Upper lobe of right lung (tissue), 1 donor: ENCODE measurements at regions not wholly inside any gene's neighbourhood (a gene's known extent, or its start where the extent isn't known, plus 50 kb on each side); places are given as distances from the start of the nearest gene placed in this dataset.

ENCODE experiments used
- ATAC-seq: fragments of 200-7000 bp; cut with Tn5 transposase; one replicate; pipeline ENCODE4 v1.9.1; 2020; ENCODE audit warnings: mild to moderate bottlenecking, moderate library complexity
- DNase-seq: peaks from one replicate; pipeline ENCODE4 v3.0.0-alpha.2; 2020
- H3K27ac ChIP-seq: fragments of 200-600 bp; one replicate; pipeline ENCODE4 v1.8.0; 2022
- H3K27me3 ChIP-seq: fragments of 200-600 bp; one replicate; pipeline ENCODE4 v1.8.0; 2022; ENCODE audit warnings: mild to moderate bottlenecking
- H3K36me3 ChIP-seq: fragments of 200-600 bp; one replicate; pipeline ENCODE4 v1.8.0; 2022
- H3K4me1 ChIP-seq: fragments of 200-600 bp; one replicate; pipeline ENCODE4 v1.8.0; 2022
- H3K4me3 ChIP-seq: fragments of 200-600 bp; one replicate; pipeline ENCODE4 v1.8.0; 2022; ENCODE audit warnings: mild to moderate bottlenecking
- H3K9me3 ChIP-seq: fragments of 200-600 bp; one replicate; pipeline ENCODE4 v1.8.0; 2022
- intact Hi-C: fragments of 100-400 bp; cut with DNase I; formaldehyde crosslinking; loops from one replicate; pipeline ENCODE4 v1.11.0; 2022
- TF ChIP-seq, protein P1 (sequence below): fragments of 200-600 bp; IDR thresholded peaks from one replicate; pipeline ENCODE4 v1.8.0; 2022; ENCODE audit warnings: antibody characterized with exemption
- donor health status: DM: no; HTN: yes; CAD: no; lungs with severe emphysema.

GRCh38 chr7:22670422-22670815, 56.6 kb upstream of the IL6 start:
- DNase-seq (no peak), ATAC-seq (no peak)
- no peaks in the 10 kb centered on the region for H3K27me3 ChIP-seq
- H3K36me3 ChIP-seq: no peaks in the 10 kb centered on the region
- intact Hi-C loops: no loop called here
- H3K9me3 ChIP-seq: no peaks in the 10 kb centered on the region
- TF ChIP-seq, protein P1, sequence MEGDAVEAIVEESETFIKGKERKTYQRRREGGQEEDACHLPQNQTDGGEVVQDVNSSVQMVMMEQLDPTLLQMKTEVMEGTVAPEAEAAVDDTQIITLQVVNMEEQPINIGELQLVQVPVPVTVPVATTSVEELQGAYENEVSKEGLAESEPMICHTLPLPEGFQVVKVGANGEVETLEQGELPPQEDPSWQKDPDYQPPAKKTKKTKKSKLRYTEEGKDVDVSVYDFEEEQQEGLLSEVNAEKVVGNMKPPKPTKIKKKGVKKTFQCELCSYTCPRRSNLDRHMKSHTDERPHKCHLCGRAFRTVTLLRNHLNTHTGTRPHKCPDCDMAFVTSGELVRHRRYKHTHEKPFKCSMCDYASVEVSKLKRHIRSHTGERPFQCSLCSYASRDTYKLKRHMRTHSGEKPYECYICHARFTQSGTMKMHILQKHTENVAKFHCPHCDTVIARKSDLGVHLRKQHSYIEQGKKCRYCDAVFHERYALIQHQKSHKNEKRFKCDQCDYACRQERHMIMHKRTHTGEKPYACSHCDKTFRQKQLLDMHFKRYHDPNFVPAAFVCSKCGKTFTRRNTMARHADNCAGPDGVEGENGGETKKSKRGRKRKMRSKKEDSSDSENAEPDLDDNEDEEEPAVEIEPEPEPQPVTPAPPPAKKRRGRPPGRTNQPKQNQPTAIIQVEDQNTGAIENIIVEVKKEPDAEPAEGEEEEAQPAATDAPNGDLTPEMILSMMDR: no peak
- no peak overlapping the region for H3K27ac ChIP-seq
- no peak overlapping the region for H3K4me3 ChIP-seq
- H3K4me1 ChIP-seq: peaks cover 1% of the 10 kb centered on the region

- no peak for DNase-seq
- no peaks in the 10 kb centered on the region for H3K4me1 ChIP-seq
- no peaks in the 10 kb centered on the region for H3K36me3 ChIP-seq
- H3K27me3 ChIP-seq: no peaks in the 10 kb centered on the region
- H3K27ac ChIP-seq: no peak overlapping the region
- no peak for ATAC-seq
- H3K9me3 ChIP-seq: no peaks in the 10 kb centered on the region
- no peak overlapping the region for H3K4me3 ChIP-seq
- TF ChIP-seq, protein P1: no peak
- intact Hi-C loops: no loop called here
Observed at GRCh38 chr7:22669692-22670421, 57.1 kb upstream of the IL6 start.

DNA sequence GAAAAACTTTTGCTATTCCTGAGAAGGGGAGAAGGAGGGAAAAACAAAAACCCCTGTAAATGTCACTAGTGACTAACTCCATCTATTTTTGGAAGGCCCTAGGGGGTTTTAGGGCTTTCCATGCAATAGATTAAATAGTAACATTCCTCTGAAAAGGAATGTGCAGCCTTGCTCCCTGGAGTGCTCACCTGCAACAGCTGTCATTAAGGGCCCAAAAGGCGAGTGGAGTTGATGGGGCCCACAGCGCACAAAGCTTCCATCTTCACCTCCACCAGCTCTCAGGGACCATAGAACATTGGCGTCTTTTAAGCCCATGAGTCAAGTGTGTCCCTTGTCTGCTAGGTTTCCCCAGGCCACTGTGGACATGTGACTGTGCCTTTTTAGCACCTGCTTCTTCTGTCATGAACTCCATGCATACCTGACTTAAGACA, 58.0 kb upstream of the IL6 start:
- Histone ChIP-seq H3K27ac (no peak overlapping the region), H3K4me1 (peaks cover under 1% of the 10 kb centered on the region), H3K27me3 (no peaks in the 10 kb centered on the region), H3K36me3 (no peaks in the 10 kb centered on the region), H3K4me3 (no peak overlapping the region), H3K9me3 (no peaks in the 10 kb centered on the region)
- DNase-seq (no peak), ATAC-seq (no peak)
- intact Hi-C loops: no loop called here
- TF ChIP-seq, protein P1: no peak

- no peak for DNase-seq
- no peak for ATAC-seq
- peaks cover 9% of the 10 kb centered on the region for H3K4me1 ChIP-seq
Observed at GRCh38 chr7:22667562-22668239, 59.3 kb upstream of the IL6 start.

GRCh38 chr7:22667187-22667561, 59.8 kb upstream of the IL6 start:
- intact Hi-C loops: no loop called here
- no peak for DNase-seq
- no peak overlapping the region for H3K27ac ChIP-seq
- H3K4me3 ChIP-seq: no peak overlapping the region
- no peaks in the 10 kb centered on the region for H3K9me3 ChIP-seq
- no peak for ATAC-seq
- TF ChIP-seq, protein P1: no peak
- no peaks in the 10 kb centered on the region for H3K36me3 ChIP-seq
- H3K27me3 ChIP-seq: no peaks in the 10 kb centered on the region
- H3K4me1 ChIP-seq: peaks cover 13% of the 10 kb centered on the region

More at GRCh38 chr7:22667562-22668239, 59.3 kb upstream of the IL6 start:
- no peak overlapping the region for H3K4me3 ChIP-seq
- H3K9me3 ChIP-seq: no peaks in the 10 kb centered on the region
- H3K36me3 ChIP-seq: no peaks in the 10 kb centered on the region
- no peaks in the 10 kb centered on the region for H3K27me3 ChIP-seq
- no peak overlapping the region for H3K27ac ChIP-seq
- TF ChIP-seq, protein P1: no peak
- intact Hi-C loops: no loop called here
